IPS-18c (cell line): ENCODE measurements at regions not wholly inside any gene's neighbourhood (a gene's known extent, or its start where the extent isn't known, plus 50 kb on each side); places are given as distances from the start of the nearest gene placed in this dataset.

Experiments used
- H3K4me3 ChIP-seq: 2 replicates; pipeline ENCODE4 v1.7.0; 2013; ENCODE audit warnings: low read depth, mild to moderate bottlenecking, low read length, moderate library complexity; ENCODE audit not compliant: insufficient read depth
- H3K9me3 ChIP-seq: one replicate; pipeline ENCODE4 v1.6.1; 2013; ENCODE audit warnings: mild to moderate bottlenecking, low read length, moderate library complexity; ENCODE audit not compliant: control insufficient read depth, insufficient read depth

GRCh38 chr22:27173530-27173929 is 516.1 kb downstream of the MIAT start:
- Histone ChIP-seq H3K4me3 (no peak overlapping the region), H3K9me3 (no peaks in the 10 kb centered on the region)

- Histone ChIP-seq H3K4me3 (no peak overlapping the region), H3K9me3 (no peaks in the 10 kb centered on the region)
Observed at GRCh38 chr22:27175021-27175838, 517.8 kb downstream of the MIAT start.

DNA sequence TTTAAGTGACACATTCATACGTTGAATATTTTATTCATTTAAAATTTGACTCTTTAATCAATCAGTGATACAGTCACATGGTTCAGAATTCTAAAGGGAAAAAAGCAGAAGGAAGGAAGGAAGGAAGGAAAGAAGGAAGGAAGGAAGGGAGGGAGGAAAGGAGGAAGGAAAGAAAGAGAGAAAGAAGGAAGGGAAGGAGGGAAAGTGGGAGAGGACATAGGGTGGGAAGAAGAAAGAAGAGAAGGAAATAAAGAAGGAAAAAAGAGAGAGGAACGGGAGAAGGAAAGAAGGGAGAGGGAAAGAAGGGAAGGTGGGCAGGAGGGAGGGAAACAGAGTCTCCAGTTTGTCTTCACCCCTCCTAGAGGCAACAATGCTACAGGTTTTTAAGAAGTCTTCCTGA is 518.6 kb downstream of the MIAT start:
- no peaks in the 10 kb centered on the region for H3K9me3 ChIP-seq
- H3K4me3 ChIP-seq = no peak overlapping the region

GRCh38 chr22:27179161-27179560 is 521.8 kb downstream of the MIAT start:
- no peak overlapping the region for H3K4me3 ChIP-seq
- H3K9me3 ChIP-seq = no peaks in the 10 kb centered on the region

- Histone ChIP-seq H3K4me3 (no peak overlapping the region), H3K9me3 (no peaks in the 10 kb centered on the region)
Observed at GRCh38 chr22:27181537-27181936, 524.1 kb downstream of the MIAT start.

- Histone ChIP-seq H3K4me3 (no peak overlapping the region), H3K9me3 (no peaks in the 10 kb centered on the region)
Observed at GRCh38 chr22:27183474-27183873, 526.1 kb downstream of the MIAT start.

DNA sequence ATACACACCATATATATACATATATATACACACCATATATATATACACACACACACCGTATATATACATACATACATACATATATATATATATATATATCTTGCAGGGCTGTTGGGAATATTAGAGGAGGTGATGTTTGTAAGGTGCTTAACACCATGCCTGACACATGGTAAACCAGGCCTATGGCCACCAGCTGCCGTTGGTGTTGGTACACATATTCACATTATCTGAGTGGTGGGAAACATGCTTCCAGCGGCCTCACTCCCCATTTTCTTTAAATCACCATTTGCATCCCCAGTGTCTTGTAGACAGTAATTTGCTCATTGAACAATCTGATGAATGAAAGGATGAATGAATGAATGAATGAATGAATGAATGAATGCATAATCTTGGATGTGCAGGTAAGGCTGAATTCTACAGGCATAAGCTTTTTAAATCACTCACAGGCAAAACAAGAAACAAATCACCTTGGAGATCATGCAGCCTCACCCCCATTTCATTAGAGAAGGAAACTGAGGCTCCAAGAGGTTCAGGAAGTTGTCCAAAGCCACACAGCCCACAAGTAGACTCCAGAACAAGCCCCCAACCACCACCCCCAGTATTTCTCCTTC is 527.8 kb downstream of the MIAT start:
- H3K9me3 ChIP-seq = no peaks in the 10 kb centered on the region
- H3K4me3 ChIP-seq = no peak overlapping the region

- H3K4me3 ChIP-seq = no peak overlapping the region
- H3K9me3 ChIP-seq = peaks cover 1% of the 10 kb centered on the region
Observed at GRCh38 chr22:27185760-27186302, 528.4 kb downstream of the MIAT start.

- Histone ChIP-seq H3K9me3 (peaks cover 3% of the 10 kb centered on the region), H3K4me3 (no peak overlapping the region)
Observed at GRCh38 chr22:27186643-27187042, 529.3 kb downstream of the MIAT start.

GRCh38 chr22:27192135-27192829 is 534.9 kb downstream of the MIAT start:
- H3K9me3 ChIP-seq = peaks cover 3% of the 10 kb centered on the region
- H3K4me3 ChIP-seq = no peak overlapping the region

- H3K4me3 ChIP-seq = no peak overlapping the region
- H3K9me3 ChIP-seq = peaks cover 3% of the 10 kb centered on the region
Observed at GRCh38 chr22:27193215-27193614, 535.8 kb downstream of the MIAT start.

GRCh38 chr22:27193636-27194035 is 536.2 kb downstream of the MIAT start:
- Histone ChIP-seq H3K9me3 (peaks cover 5% of the 10 kb centered on the region), H3K4me3 (no peak overlapping the region)

- H3K9me3 ChIP-seq = peaks cover 6% of the 10 kb centered on the region
- no peak overlapping the region for H3K4me3 ChIP-seq
Observed at GRCh38 chr22:27194096-27194748, 536.8 kb downstream of the MIAT start.

DNA sequence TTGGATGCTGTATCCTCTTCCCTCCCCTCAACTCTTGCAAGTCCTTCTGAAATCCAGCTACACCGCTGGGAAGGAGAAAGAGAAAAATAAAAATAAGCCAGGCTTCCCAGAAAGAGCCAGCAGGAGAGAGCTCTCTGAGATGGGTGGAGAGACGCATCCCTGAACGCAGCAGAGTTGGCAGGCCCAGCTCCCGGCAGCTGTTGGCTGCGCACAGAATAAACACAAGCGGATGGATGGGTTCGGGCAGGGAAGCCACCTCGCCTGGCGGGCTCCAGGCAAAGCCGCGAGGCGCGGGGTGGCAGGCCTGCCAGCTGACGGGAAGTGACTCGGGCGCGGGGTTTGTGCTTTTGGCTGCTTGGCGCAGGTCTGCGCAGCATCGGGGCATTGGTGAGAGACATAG is 537.7 kb downstream of the MIAT start:
- H3K4me3 ChIP-seq = no peak overlapping the region
- peaks cover 6% of the 10 kb centered on the region for H3K9me3 ChIP-seq

DNA sequence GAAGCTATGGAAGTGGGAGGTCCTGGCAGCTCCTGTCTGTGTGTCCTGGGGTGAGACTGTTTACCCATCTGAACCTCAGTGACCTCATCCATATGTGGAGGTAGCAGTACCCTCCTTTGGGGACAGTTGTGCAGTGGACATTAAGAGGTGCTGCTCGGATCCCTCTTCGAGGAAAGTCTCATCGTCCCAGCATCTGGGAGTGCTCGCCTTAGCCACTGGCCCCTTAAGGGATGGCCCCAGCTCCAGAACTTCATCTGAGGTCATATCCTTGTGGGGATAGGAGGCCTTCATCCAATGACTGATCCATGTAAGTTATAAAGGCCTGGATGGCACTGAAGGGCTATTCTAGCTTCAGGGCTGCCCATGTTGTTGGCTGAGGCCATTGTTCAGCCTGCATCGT is 538.1 kb downstream of the MIAT start:
- H3K9me3 ChIP-seq = peaks cover 6% of the 10 kb centered on the region
- H3K4me3 ChIP-seq = no peak overlapping the region

DNA sequence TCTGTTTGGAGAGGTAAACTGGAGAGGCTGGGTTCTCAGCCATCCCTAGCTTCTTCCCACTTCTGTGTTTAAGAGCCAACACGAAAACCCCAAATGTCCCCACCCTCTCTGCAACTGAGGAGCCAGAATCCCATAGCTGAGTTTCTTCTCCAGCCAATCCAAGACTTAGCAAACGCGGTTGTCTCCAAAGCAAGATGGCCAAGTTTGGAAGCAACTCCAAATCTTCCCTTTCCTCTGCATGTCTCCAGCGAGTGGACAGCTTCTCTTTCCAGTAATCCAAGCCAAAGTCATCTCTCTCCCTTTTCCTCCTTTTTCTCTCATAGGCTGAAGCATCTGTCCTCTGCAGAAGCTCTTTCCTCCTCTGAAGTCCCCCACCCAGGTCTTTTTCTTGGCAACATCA is 539.2 kb downstream of the MIAT start:
- H3K9me3 ChIP-seq = peaks cover 3% of the 10 kb centered on the region
- no peak overlapping the region for H3K4me3 ChIP-seq

DNA sequence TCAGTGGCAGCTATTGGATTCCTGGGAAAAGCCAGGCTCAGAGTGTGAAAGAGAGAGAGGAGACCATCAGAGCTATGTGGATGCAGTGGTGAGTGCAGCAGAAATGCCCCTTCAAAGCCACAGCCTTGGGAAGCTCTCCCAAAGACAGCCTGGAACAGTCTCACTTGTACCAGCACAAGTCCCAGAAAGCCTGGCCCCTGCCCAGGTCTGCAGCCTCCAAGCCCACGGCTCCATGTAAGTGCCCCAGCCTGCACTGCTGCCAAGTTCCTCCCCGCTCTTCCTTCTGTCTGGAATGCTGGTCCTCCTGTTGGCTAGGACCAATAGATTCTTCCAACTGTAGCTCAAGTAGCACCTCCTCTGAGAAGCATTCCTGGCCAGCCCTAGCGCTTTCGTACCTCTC is 539.7 kb downstream of the MIAT start:
- Histone ChIP-seq H3K4me3 (no peak overlapping the region), H3K9me3 (peaks cover 3% of the 10 kb centered on the region)
